HG03521 (cell line): ENCODE measurements at regions not wholly inside any gene's neighbourhood (a gene's known extent, or its start where the extent isn't known, plus 50 kb on each side); places are given as distances from the start of the nearest gene placed in this dataset.

Experiments
- ATAC-seq: cut with Tn5 transposase; IDR thresholded peaks from one replicate; pipeline ENCODE4 v1.9.1; 2021; ENCODE audit warnings: mild to moderate bottlenecking, moderate library complexity; ENCODE audit not compliant: unreplicated experiment

- ATAC-seq: no peak
These were observed 77.4 kb downstream of the PSMG1 start for GRCh38 chr21:39105836-39106235.

- ATAC-seq: no peak
These were observed 77.9 kb downstream of the PSMG1 start for GRCh38 chr21:39105341-39105765.

- ATAC-seq: no peak
These were observed 78.3 kb downstream of the PSMG1 start for GRCh38 chr21:39104911-39105310.

GRCh38 chr21:39103689-39104088, 79.6 kb downstream of the PSMG1 start:
- no peak for ATAC-seq

- ATAC-seq: no peak
These were observed 83.4 kb downstream of the PSMG1 start for GRCh38 chr21:39099859-39100258.

- no peak for ATAC-seq
These were observed 84.5 kb downstream of the PSMG1 start for GRCh38 chr21:39098696-39099200.

- no peak for ATAC-seq
These were observed 85.3 kb downstream of the PSMG1 start for GRCh38 chr21:39097981-39098380.

- no peak for ATAC-seq
These were observed 85.9 kb downstream of the PSMG1 start for GRCh38 chr21:39097335-39097861.

- ATAC-seq: no peak
These were observed 86.5 kb downstream of the PSMG1 start for GRCh38 chr21:39096754-39097153.

- ATAC-seq: no peak
These were observed 87.6 kb downstream of the PSMG1 start for GRCh38 chr21:39095681-39096080.

GRCh38 chr21:39094847-39095579, 88.2 kb downstream of the PSMG1 start:
- no peak for ATAC-seq

GRCh38 chr21:39094087-39094780, 89.0 kb downstream of the PSMG1 start:
- no peak for ATAC-seq

- no peak for ATAC-seq
These were observed 89.7 kb downstream of the PSMG1 start for GRCh38 chr21:39093526-39093925.

- ATAC-seq: no peak
These were observed 94.3 kb downstream of the PSMG1 start for GRCh38 chr21:39088831-39089380.

GRCh38 chr21:39088031-39088370, 95.2 kb downstream of the PSMG1 start:
- no peak for ATAC-seq

GRCh38 chr21:39087238-39088030, 95.8 kb downstream of the PSMG1 start:
- ATAC-seq: no peak

GRCh38 chr21:39086547-39086946, 96.7 kb downstream of the PSMG1 start:
- ATAC-seq: no peak

- no peak for ATAC-seq
These were observed 97.3 kb downstream of the PSMG1 start for GRCh38 chr21:39085843-39086405.

- no peak for ATAC-seq
These were observed 98.1 kb downstream of the PSMG1 start for GRCh38 chr21:39084979-39085729.

GRCh38 chr21:39084073-39084472, 99.2 kb downstream of the PSMG1 start:
- ATAC-seq: no peak
